ENCODE measurements at regions not wholly inside any gene's neighbourhood (a gene's known extent, or its start where the extent isn't known, plus 50 kb on each side); places are given as distances from the start of the nearest gene placed in this dataset.

- no peak for DNase-seq (ENCODE audit: low spot score)
- TF ChIP-seq CTCF (IDR thresholded peaks at IDR 0.05; ENCODE audit: extremely low read depth, missing control alignments) = no peak
Observed at GRCh38 chr14:43896044-43896443, 611.0 kb downstream of the FSCB start.

GRCh38 chr14:43894534-43894933 is 612.5 kb downstream of the FSCB start:
- TF ChIP-seq CTCF (IDR thresholded peaks at IDR 0.05; ENCODE audit: extremely low read depth, missing control alignments) = no peak
- no peak for DNase-seq (ENCODE audit: low spot score)

- DNase-seq (ENCODE audit: low spot score) = no peak
- TF ChIP-seq CTCF (IDR thresholded peaks at IDR 0.05; ENCODE audit: extremely low read depth, missing control alignments) = no peak
Observed at GRCh38 chr14:43887523-43887922, 619.6 kb downstream of the FSCB start.

- TF ChIP-seq CTCF (IDR thresholded peaks at IDR 0.05; ENCODE audit: extremely low read depth, missing control alignments) = no peak
- DNase-seq (ENCODE audit: low spot score) = no peak
Observed at GRCh38 chr14:43877351-43877960, 629.6 kb downstream of the FSCB start.

- TF ChIP-seq CTCF (IDR thresholded peaks at IDR 0.05; ENCODE audit: extremely low read depth, missing control alignments) = no peak
- no peak for DNase-seq (ENCODE audit: low spot score)
Observed at GRCh38 chr14:43872752-43873655, 634.1 kb downstream of the FSCB start.

- TF ChIP-seq CTCF (IDR thresholded peaks at IDR 0.05; ENCODE audit: extremely low read depth, missing control alignments) = no peak
- DNase-seq (ENCODE audit: low spot score) = no peak
Observed at GRCh38 chr14:43872222-43872621, 634.9 kb downstream of the FSCB start.

- no peak for TF ChIP-seq CTCF (IDR thresholded peaks at IDR 0.05; ENCODE audit: extremely low read depth, missing control alignments)
- no peak for DNase-seq (ENCODE audit: low spot score)
Observed at GRCh38 chr14:43858981-43859380, 648.1 kb downstream of the FSCB start.

Measured in GM20000 (cell line).